H1 (cell line): ENCODE measurements at regions not wholly inside any gene's neighbourhood (a gene's known extent, or its start where the extent isn't known, plus 50 kb on each side); places are given as distances from the start of the nearest gene placed in this dataset.

Experiments used
- CTCF ChIA-PET: fragments of 300-600 bp; sonication (Branson Sonifier 250); formaldehyde crosslinking; loops from one replicate; lab custom pipeline; 2021; ENCODE audit not compliant: partially characterized antibody; lab: Charles Lee
- POLR2A ChIA-PET: fragments of 300-600 bp; sonication (Branson Sonifier 250); formaldehyde crosslinking; loops from one replicate; lab custom pipeline; 2021; ENCODE audit warnings: inconsistent platforms; ENCODE audit not compliant: partially characterized antibody; lab: Charles Lee
- DNase-seq, 2 experiments: peaks; one replicate each; pipeline versions ENCODE4 v3.0.0 to v3.0.0-alpha.2; 2010 to 2022; ENCODE audit warnings: low spot score in 2 of 2, low read depth in 1 of 2, mixed read lengths in 1 of 2
- FAIRE-seq: peaks from 2 replicates; lab custom pipeline; 2011; peaks lifted over from hg19 to GRCh38; lab: Jason Lieb, UNC
- H2AFZ ChIP-seq: 2 replicates; pipeline ENCODE4 v1.8.1; 2012; ENCODE audit warnings: low read length, inconsistent platforms
- H2AK5ac ChIP-seq: 2 replicates; pipeline ENCODE4 v1.6.1; 2013; ENCODE audit warnings: low read depth, low read length
- H2BK120ac ChIP-seq: replicated peaks from 2 replicates; pipeline ENCODE3; 2013; ENCODE audit warnings: low read depth, low read length, inconsistent platforms
- H2BK12ac ChIP-seq: 2 replicates; pipeline ENCODE4 v1.6.1; 2013; ENCODE audit warnings: low read depth, low read length
- H2BK15ac ChIP-seq: 2 replicates; pipeline ENCODE4 v1.6.1; 2013; ENCODE audit warnings: low read length
- H2BK20ac ChIP-seq: 2 replicates; pipeline ENCODE4 v1.6.1; 2013; ENCODE audit warnings: low read length
- H2BK5ac ChIP-seq: 2 replicates; pipeline ENCODE4 v1.6.1; 2013; ENCODE audit warnings: low read depth, low read length
- H3K14ac ChIP-seq: 2 replicates; pipeline ENCODE4 v1.6.1; 2013; ENCODE audit warnings: inconsistent platforms; ENCODE audit not compliant: insufficient read length
- H3K18ac ChIP-seq: 2 replicates; pipeline ENCODE4 v1.6.1; 2013; ENCODE audit warnings: low read length; ENCODE audit errors: extremely low read depth
- H3K23ac ChIP-seq: 2 replicates; pipeline ENCODE4 v1.6.1; 2013; ENCODE audit warnings: inconsistent platforms; ENCODE audit not compliant: insufficient read length
- H3K23me2 ChIP-seq: 2 replicates; pipeline ENCODE4 v1.6.1; 2013; ENCODE audit warnings: low read depth, low read length
- H3K27ac ChIP-seq: 2 replicates; pipeline ENCODE4 v1.6.1; 2011; ENCODE audit warnings: low read depth, low read length, inconsistent platforms
- H3K27me3 ChIP-seq, 4 experiments: replicated peaks in 1 of 4; 1 replicate in 1 of 4; 2 replicates in 3 of 4; pipeline versions ENCODE4 v1.6.1 to v1.8.1; 2011 to 2013; ENCODE audit warnings: low read length in 3 of 4, mild to moderate bottlenecking in 3 of 4, inconsistent platforms in 2 of 4, mixed read lengths in 2 of 4, moderate library complexity in 1 of 4; ENCODE audit not compliant: control insufficient read depth in 3 of 4, insufficient read depth in 3 of 4; ENCODE audit errors: extremely low read depth in 1 of 4
- H3K36me3 ChIP-seq, 4 experiments: 2 replicates each; pipeline versions ENCODE4 v1.6.1 to v1.8.1; 2011 to 2013; ENCODE audit warnings: mild to moderate bottlenecking in 4 of 4, low read length in 3 of 4, moderate library complexity in 2 of 4, control low read depth in 1 of 4, inconsistent platforms in 1 of 4; ENCODE audit not compliant: insufficient read depth in 4 of 4, control insufficient read depth in 2 of 4
- H3K4ac ChIP-seq: replicated peaks from 2 replicates; pipeline ENCODE3; 2013; ENCODE audit warnings: low read length, low read depth, mixed read lengths, inconsistent platforms; ENCODE audit not compliant: insufficient read length
- H3K4me1 ChIP-seq, 4 experiments: replicated peaks in 1 of 4; 1 replicate in 1 of 4; 2 replicates in 3 of 4; pipeline versions ENCODE4 v1.6.1 to v1.8.1; 2011 to 2013; ENCODE audit warnings: low read length in 3 of 4, inconsistent platforms in 2 of 4, mixed read lengths in 1 of 4; ENCODE audit not compliant: insufficient read depth in 4 of 4, control insufficient read depth in 3 of 4
- H3K4me2 ChIP-seq, 2 experiments: 2 replicates each; pipeline versions ENCODE4 v1.6.1 to v1.8.1; 2011 to 2013; ENCODE audit warnings: low read depth in 2 of 2, low read length in 2 of 2, control low read depth in 1 of 2, inconsistent platforms in 1 of 2, mild to moderate bottlenecking in 1 of 2; ENCODE audit not compliant: insufficient read depth in 1 of 2
- H3K4me3 ChIP-seq, 4 experiments: fragments of 200-600, 300-600 bp in 1 of 4; sonication (generic), shearing (Covaris generic), sonication (Bioruptor Twin) in 1 of 4; 2 replicates each; pipeline versions ENCODE4 v1.5.1 to v1.8.1; 2011 to 2016; ENCODE audit warnings: low read length in 4 of 4, low read depth in 3 of 4, control low read depth in 2 of 4, inconsistent platforms in 2 of 4, mild to moderate bottlenecking in 2 of 4, mixed read lengths in 1 of 4, moderate library complexity in 1 of 4; ENCODE audit not compliant: insufficient read depth in 2 of 4; ENCODE audit errors: extremely low read depth in 1 of 4
- H3K56ac ChIP-seq: replicated peaks from 2 replicates; pipeline ENCODE3; 2013; ENCODE audit warnings: low read depth, mild to moderate bottlenecking, mixed read lengths, low read length, inconsistent platforms; ENCODE audit not compliant: insufficient read length
- H3K79me1 ChIP-seq: 2 replicates; pipeline ENCODE4 v1.6.1; 2013; ENCODE audit warnings: low read depth, low read length, control low read depth
- H3K79me2 ChIP-seq, 2 experiments: 2 replicates each; pipeline versions ENCODE4 v1.6.1 to v1.8.1; 2012 to 2013; ENCODE audit warnings: low read length in 2 of 2, mild to moderate bottlenecking in 2 of 2, inconsistent platforms in 1 of 2; ENCODE audit not compliant: insufficient read depth in 2 of 2, control insufficient read depth in 1 of 2
- H3K9ac ChIP-seq, 4 experiments: replicated peaks in 1 of 4; 1 replicate in 1 of 4; 2 replicates in 3 of 4; pipeline versions ENCODE4 v1.6.1 to v1.8.1; 2011 to 2013; ENCODE audit warnings: low read depth in 3 of 4, low read length in 3 of 4, control low read depth in 2 of 4, mild to moderate bottlenecking in 2 of 4, moderate library complexity in 2 of 4, inconsistent platforms in 1 of 4; ENCODE audit errors: extremely low read depth in 1 of 4
- H3K9me3 ChIP-seq, 2 experiments: 2 replicates each; pipeline versions ENCODE4 v1.6.1 to v1.8.1; 2012 to 2013; ENCODE audit warnings: mild to moderate bottlenecking in 2 of 2, moderate library complexity in 2 of 2, control low read depth in 1 of 2, inconsistent platforms in 1 of 2, low read depth in 1 of 2, low read length in 1 of 2, mixed read lengths in 1 of 2; ENCODE audit not compliant: insufficient read depth in 2 of 2
- H4K20me1 ChIP-seq, 2 experiments: replicated peaks in 1 of 2; 2 replicates each; pipeline versions ENCODE3 to v1.8.1; 2011 to 2013; ENCODE audit warnings: inconsistent platforms in 2 of 2, low read length in 2 of 2, mild to moderate bottlenecking in 1 of 2; ENCODE audit not compliant: insufficient read depth in 2 of 2, control insufficient read depth in 1 of 2
- H4K5ac ChIP-seq: 2 replicates; pipeline ENCODE4 v1.6.1; 2013; ENCODE audit warnings: low read length, low read depth, mixed read lengths, inconsistent platforms; ENCODE audit not compliant: insufficient read length
- H4K8ac ChIP-seq: 2 replicates; pipeline ENCODE4 v1.8.0; 2013; ENCODE audit warnings: mild to moderate bottlenecking, moderate library complexity, low read length, inconsistent platforms; ENCODE audit not compliant: insufficient read depth; ENCODE audit errors: extremely low read depth
- H4K91ac ChIP-seq: replicated peaks from 2 replicates; pipeline ENCODE3; 2013; ENCODE audit warnings: low read length, mixed read lengths, inconsistent platforms; ENCODE audit not compliant: insufficient read length
- ASH2L ChIP-seq: fragments of 200-600, 300-600 bp; sonication (generic); IDR thresholded peaks from one replicate; pipeline ENCODE4 v1.7.1; 2017; ENCODE audit warnings: low read length
- CBX5 ChIP-seq: fragments of 300-800, 300-1000 bp; sonication (generic); IDR thresholded peaks from 2 replicates; pipeline ENCODE4 v1.7.1; 2016; ENCODE audit warnings: antibody characterized with exemption, low read length, low read depth
- CTBP2 ChIP-seq: IDR thresholded peaks from 2 replicates; pipeline ENCODE4 v1.7.0; 2011; ENCODE audit warnings: borderline replicate concordance, mild to moderate bottlenecking, moderate library complexity, mixed read lengths, low read length; ENCODE audit not compliant: insufficient read depth, insufficient read length
- EGR1 ChIP-seq: IDR thresholded peaks from 2 replicates; pipeline ENCODE4 v1.6.1; 2011; ENCODE audit warnings: low read depth, low read length, borderline replicate concordance
- JUND ChIP-seq: IDR thresholded peaks from 2 replicates; pipeline ENCODE4 v1.6.1; 2011; ENCODE audit warnings: mild to moderate bottlenecking, improper control_type of control experiment, low read length
- MAFK ChIP-seq: IDR thresholded peaks from 2 replicates; pipeline ENCODE4 v1.6.1; 2012; ENCODE audit warnings: low read depth, mild to moderate bottlenecking, improper control_type of control experiment, low read length
- RAD21 ChIP-seq, 2 experiments: IDR thresholded peaks in 1 of 2; conservative IDR thresholded peaks in 1 of 2; 2 replicates each; pipeline ENCODE4 v1.6.1; 2011; ENCODE audit warnings: low read depth in 2 of 2, low read length in 2 of 2, improper control_type of control experiment in 1 of 2, inconsistent platforms in 1 of 2, mild to moderate bottlenecking in 1 of 2, moderate library complexity in 1 of 2
- RXRA ChIP-seq: IDR thresholded peaks from 2 replicates; pipeline ENCODE4 v1.6.1; 2011; ENCODE audit warnings: low read depth, mild to moderate bottlenecking, low read length, moderate library complexity; ENCODE audit not compliant: insufficient read depth
- SIN3A ChIP-seq, 2 experiments: IDR thresholded peaks in 1 of 2; conservative IDR thresholded peaks in 1 of 2; 2 replicates each; pipeline ENCODE4 v1.6.1; 2011 to 2012; ENCODE audit warnings: low read length in 2 of 2, improper control_type of control experiment in 1 of 2, low read depth in 1 of 2, mild to moderate bottlenecking in 1 of 2
- SIX5 ChIP-seq: IDR thresholded peaks from 2 replicates; pipeline ENCODE4 v1.6.1; 2011; ENCODE audit warnings: mild to moderate bottlenecking, low read depth, low read length
- SUZ12 ChIP-seq: fragments of 200-600 bp; sonication (generic); IDR thresholded peaks from 2 replicates; pipeline ENCODE4 v1.6.1; 2012; ENCODE audit warnings: mild to moderate bottlenecking, inconsistent platforms, low read length, moderate library complexity, mixed read lengths
- TAF7 ChIP-seq: optimal IDR thresholded peaks from 2 replicates; pipeline ENCODE3; 2011; ENCODE audit warnings: low read depth, mild to moderate bottlenecking, inconsistent platforms, low read length, moderate library complexity, borderline replicate concordance
- TCF12 ChIP-seq: IDR thresholded peaks from 2 replicates; pipeline ENCODE4 v1.6.1; 2011; ENCODE audit warnings: low read depth, mild to moderate bottlenecking, low read length
- WGBS, 2 experiments: shearing (Covaris generic) in 1 of 2; methylation state at CpG; one replicate each; pipeline versions ENCODE4 v1.1.6 to v1.1.7; 2013 to 2015; ENCODE audit warnings: low lambda C conversion rate in 2 of 2, mixed read lengths in 2 of 2, inconsistent platforms in 1 of 2, low coverage in 1 of 2, missing lambda C conversion rate in 1 of 2; ENCODE audit not compliant: insufficient replicate concordance in 2 of 2, insufficient coverage in 1 of 2, insufficient read length in 1 of 2; ENCODE audit errors: extremely low coverage in 1 of 2, missing lambda C conversion rate in 1 of 2; 5-methylcytosine and 5-hydroxymethylcytosine counted together

- Histone ChIP-seq H2BK12ac (no peak overlapping the region), H3K9me3 (peaks cover 13 to 16% of the 10 kb centered on the region in 2 experiments), H4K91ac (no peak overlapping the region), H2BK5ac (no peak overlapping the region), H3K9ac (no peak overlapping the region), H3K27ac (no peak overlapping the region), H3K23me2 (no peaks in the 10 kb centered on the region), H3K79me1 (no peaks in the 10 kb centered on the region), H3K14ac (no peak overlapping the region), H3K36me3 (peaks cover 0 to 4% (median 0%) of the 10 kb centered on the region in 4 experiments; a peak in 1 of 8 replicates), H2BK15ac (no peak overlapping the region), H2AFZ (no peak overlapping the region), H4K5ac (no peak overlapping the region), H3K18ac (no peak overlapping the region), H3K27me3 (no peaks in the 10 kb centered on the region; a peak in 2 of 7 replicates), H3K23ac (no peak overlapping the region), H3K79me2 (no peaks in the 10 kb centered on the region), H2AK5ac (no peak overlapping the region), H2BK20ac (no peak overlapping the region), H3K4me1 (no peaks in the 10 kb centered on the region), H3K4me3 (no peak overlapping the region), H4K20me1 (no peaks in the 10 kb centered on the region), H4K8ac (no peak overlapping the region), H3K4me2 (no peak overlapping the region), H3K56ac (no peak overlapping the region), H2BK120ac (no peak overlapping the region), H3K4ac (no peak overlapping the region)
- FAIRE-seq (no peak), DNase-seq (no peak)
- ChIA-PET POLR2A (no interaction called here), CTCF (interaction anchor here (0.9 kb wide), 1 partner anchor 85 kb away, joined by 3 read pairs; no protein-coding TSS in a partner anchor)
- WGBS, 2 experiments = 90% methylated on average over 11 of the region's 12 CpGs; no CpG with 5 or more reads in 1 of the 2 experiments
- TF ChIP-seq ASH2L (no peak), TCF12 (no peak), SIN3A (conservative IDR thresholded peaks at IDR 0.05 in 1 of 2, IDR thresholded peaks at IDR 0.05 in 1 of 2; ENCODE audit: low read depth in 1 of 2, low read length in 2 of 2) (no peak), RAD21 (IDR thresholded peaks at IDR 0.05 in 1 of 2, conservative IDR thresholded peaks at IDR 0.05 in 1 of 2; ENCODE audit: low read depth in 2 of 2, low read length in 2 of 2) (no peak), SIX5 (no peak), CBX5 (no peak), EGR1 (no peak), CTBP2 (no peak), MAFK (no peak), TAF7 (no peak), RXRA (no peak), JUND (no peak), SUZ12 (no peak)
Measured at GRCh38 chr7:26005683-26006410, 146.2 kb upstream of the NFE2L3 start.
